GM18909 (cell line): ENCODE measurements at regions not wholly inside any gene's neighbourhood (a gene's known extent, or its start where the extent isn't known, plus 50 kb on each side); places are given as distances from the start of the nearest gene placed in this dataset.
"Not testable (repeated sequence)": the region's sequence is repeated elsewhere in the genome, so short reads cannot be mapped to it uniquely, and the experiment has no call there.

Experiments used
- ATAC-seq: cut with Tn5 transposase; IDR thresholded peaks from one replicate; pipeline ENCODE4 v1.9.1; 2021; ENCODE audit warnings: mild to moderate bottlenecking; ENCODE audit not compliant: unreplicated experiment, poor library complexity

DNA sequence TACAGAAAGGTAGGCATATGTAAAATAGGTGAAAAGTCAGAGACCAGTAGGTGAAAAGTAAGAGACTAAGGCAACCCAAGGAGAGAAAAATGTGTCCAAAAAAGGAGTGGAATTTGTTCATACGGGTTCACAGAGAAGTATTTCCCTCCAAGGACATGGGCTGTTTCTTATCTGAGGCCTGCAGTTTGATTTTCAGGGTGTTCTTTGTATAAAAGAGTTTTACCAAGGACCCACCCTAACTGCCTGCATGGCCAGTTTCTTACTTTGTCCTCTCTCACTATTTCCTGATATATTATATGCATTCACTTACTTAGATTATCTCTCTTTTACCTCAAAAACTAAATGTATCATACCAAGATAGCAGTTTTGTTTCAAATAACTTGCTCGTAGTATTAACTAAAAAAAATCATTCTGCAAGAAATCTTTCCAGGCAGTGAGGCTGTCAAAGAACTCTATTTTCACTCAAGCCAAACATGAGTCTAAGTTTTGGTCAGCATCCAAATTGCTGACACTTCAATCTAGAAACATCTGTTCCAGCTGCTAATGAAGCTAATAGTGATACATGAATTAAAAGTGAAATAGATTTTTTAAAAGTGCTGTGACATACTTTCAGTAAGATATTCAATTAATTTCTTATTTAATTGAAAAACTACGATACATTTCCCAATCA is 141.4 kb upstream of the SGCG start:
- ATAC-seq: no peak

DNA sequence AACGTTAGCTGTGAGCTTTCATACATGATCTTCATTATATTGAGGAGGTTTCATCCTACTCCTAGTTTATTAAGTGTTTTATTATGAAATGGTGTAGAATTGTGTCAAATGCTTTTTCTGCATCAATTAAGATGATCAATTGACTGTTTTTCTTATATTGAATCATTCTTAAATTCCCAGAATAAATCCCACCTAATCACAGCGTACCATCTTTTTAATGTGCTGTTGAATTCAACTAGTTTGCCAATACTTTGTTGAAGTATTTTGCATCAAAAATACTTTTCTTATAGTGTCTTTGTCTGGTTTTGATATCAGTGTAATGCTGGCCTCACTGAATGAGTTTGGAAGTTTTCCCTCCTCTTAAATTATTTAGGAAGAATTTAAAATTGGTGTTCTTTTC is 138.6 kb upstream of the SGCG start:
- no peak for ATAC-seq

DNA sequence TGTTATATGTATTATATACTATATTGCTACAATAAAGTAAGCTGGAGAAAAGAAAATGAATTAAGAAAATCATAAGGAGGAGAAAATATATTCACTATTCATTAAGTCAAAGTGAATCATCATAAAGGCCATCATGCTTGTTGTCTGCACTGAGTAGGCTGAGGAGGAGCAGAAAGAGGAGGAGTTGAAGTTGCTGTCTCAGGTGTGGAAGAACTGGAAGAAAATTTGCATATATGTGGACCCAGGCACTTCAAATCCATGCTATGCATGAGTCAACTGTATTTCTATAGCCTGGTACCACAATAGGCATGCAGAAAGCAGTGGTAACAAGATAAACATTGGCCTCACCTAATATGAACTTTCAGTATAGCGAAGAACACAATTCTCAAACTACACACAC is 135.9 kb upstream of the SGCG start:
- ATAC-seq: no peak

DNA sequence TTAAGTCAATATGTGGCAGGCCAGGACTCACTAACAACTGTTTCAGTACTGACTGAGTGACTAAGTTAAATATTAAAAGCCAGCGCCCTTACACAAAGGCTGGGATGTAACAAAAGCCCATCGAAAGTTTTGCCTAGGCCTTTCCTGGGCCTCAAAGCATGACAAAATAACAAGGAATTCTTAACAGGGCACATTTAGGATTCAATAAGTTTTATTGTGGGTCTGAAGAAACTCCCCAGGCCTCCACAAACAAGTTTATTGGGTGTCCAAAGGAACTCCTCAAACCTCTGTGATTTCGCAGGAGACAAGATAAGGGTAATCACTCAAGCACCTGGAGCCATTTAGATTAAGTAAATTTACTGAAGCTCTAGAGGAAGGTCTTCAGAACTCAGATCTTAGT is 130.7 kb upstream of the SGCG start:
- ATAC-seq: no peak

DNA sequence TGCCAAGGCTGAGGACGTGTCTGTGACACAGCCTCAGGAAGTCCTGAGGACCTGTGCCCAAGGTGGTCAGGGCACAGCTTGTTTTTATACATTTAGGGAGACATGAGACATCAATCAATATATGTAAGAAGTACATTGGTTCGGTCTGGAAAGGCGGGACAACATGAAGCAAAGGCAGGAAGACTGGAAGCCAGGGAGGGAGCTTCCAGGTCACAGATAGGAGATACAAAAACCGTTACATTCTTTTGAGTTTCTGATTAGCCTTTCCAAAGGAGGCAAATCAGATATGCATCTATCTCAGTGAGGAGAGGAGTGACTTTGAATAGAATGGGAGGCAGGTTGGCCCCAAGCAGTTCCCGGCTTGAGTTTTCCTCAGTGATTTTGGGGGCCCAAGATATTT is 127.1 kb upstream of the SGCG start:
- ATAC-seq: not testable (repeated sequence)

DNA sequence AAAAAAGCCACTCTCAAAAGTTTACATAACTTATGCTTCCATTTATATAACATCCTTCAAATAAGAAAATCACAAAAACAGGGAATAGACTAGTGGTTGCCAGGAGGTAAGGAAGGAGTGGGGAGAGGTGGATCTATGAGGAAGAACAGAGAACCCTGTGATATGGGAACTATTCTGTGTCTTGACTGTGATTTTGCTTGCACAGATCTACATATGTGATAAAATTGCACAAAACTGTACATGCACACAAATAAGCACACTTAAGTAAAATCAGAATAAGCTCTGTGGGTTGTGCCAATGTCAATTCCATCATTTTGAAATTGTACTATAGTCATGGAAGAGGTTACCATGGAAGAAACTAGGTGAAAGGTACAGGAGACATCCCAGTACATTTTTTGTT is 121.6 kb upstream of the SGCG start:
- ATAC-seq: no peak

DNA sequence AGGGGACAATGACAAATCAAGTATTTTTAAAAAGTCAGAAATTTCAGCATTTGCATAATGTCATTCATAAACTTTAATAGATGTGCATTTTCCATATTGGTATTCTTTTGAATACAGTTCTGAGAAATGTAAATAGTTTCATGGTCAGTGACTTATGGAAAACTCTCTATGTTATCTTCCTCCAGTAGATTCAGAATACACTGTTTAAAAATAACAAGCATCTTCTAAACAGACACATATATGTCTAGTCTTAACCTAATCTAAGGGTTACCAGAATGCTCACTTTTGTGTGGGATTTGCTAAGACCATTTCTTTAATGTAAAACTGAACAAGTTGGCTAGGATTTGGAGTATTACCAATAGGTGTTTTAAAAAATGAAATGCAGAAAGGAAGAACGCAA is 119.8 kb upstream of the SGCG start:
- no peak for ATAC-seq

DNA sequence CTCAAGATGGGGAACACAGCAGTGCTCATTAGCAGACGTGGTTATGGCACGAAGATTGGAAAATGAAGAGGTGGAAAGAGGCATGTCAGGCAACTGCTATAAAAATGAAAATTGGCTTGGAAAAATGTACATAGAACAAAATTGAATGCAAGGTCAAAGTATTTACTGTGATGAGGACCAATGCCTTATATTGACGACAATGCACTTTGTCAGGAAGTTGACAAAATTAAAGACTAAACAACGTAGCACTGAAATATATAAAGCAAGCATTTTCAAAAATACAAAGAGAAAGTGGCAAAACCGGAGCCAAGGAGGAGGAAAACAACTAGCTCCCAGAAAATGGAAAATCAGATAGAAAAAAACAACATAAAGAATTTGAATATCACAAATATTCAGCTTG is 113.7 kb upstream of the SGCG start:
- ATAC-seq: no peak

DNA sequence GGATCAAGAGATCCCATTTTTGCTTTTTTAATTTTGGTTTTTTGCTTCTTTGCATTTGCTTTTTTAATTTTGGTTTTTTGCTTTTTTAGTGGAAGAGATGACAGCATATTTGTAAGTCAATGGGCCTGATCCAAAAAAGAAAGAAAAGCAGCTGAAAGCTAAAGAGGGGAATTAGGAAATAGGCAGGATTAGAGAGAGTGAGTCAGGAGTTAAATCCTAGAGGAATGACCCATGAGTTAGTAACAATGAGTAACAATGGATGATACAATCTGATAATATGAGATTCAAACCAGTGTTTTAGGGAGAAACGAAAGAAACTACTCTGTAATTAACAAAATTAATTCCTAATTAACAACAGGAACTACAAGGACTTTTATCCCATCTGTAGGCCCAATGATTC is 111.2 kb upstream of the SGCG start:
- ATAC-seq: no peak

DNA sequence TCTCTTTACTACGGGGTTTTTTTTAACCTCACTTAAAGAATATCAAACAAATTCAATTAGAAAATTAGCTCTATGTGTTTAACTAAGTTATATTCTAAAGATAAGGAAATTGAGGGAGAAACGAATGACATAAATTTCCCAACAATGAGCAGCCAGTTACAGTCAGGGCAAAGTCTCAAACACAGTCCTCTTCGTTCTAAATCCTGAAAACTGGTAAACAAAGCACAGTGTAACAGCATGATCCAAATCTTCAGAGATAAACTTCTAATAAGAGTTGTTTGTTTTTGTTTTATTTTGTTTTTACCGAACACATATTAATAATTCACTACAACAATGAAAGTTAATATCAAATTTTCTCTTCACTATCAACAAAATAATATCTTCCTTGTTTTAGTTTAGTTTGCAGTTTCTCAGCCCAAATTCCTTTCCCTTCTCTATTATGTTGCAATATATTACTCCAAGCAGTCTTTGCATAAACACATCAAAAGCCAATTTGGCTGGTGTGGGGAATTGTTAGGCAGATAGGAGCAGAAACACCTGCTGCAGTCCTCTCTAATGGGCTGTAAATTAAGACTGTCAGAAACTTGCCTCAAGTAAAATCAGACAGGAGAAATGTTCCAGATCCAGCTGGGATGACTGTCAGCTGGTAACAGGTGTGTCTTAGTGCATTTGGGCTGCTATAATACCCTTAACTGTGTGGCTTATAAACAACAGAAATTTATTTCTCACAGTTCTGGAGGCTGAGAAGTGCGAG is 106.5 kb upstream of the SGCG start:
- ATAC-seq: no peak

DNA sequence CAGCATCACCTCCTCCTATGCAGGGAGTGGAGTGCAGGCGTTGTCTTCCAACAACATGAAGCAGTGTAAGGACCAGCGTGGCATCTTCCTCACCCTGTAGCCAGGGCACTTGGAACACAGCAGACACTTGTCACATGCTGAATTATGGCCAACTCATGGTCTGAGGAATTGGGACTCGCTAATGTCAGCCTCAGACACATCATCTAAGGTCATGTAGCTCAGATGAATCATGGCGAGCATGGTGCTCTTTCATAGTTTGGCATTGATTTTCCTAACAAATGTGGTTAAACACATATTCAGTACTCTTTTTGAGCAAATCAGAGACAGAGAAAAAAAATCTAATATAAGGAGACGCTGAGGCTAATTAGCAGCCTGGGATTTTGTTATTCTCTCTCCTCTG is 99.6 kb upstream of the SGCG start:
- no peak for ATAC-seq

DNA sequence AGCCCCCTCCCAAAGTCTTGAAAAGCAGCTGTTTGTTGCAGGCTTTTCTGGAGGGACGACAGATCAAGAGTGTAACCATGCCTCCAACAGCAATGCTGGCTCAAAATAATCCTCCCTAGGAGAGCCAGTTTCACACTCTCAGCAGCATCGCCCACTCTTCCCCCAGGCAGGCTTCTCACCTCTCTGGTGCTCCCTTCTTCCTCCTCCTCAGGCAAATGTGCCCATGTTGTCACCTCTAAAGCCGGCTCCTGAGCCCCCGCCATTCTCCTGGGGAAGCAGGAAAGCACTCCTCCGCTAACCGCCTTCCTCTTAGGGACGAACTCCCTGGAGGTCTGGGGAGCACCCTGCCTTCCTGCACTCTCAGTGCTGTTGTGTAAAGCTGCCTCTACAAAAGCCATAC is 98.9 kb upstream of the SGCG start:
- no peak for ATAC-seq

DNA sequence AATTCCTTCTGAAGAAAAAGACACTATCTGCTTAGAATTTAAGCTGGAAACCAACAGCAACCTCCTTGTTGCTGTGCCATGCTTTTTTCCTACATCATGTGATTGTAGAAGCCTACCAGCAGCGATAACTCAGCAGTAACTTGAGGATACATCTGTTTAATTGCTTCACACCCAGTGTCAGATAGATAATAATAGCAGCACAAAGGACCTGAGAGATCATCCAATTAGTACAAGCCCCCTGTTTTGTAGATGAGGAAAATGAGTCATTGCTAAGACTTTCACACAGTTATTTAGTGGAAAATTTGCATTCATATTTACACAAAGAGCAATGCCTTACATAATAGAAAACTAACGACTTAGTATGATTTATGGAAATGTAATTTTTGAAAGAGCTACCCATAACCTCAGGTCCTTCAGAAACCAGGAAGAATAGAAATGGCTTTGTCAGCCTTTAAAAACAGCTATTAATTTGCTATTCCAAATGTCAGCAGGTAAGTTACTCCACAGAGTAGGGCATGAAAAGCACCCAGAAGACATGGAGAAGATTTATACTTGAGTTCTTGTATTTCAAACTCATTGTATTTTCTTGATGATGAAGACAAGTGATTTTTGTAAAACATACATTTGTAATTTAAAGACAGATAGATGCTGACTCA is 93.7 kb upstream of the SGCG start:
- ATAC-seq: no peak

DNA sequence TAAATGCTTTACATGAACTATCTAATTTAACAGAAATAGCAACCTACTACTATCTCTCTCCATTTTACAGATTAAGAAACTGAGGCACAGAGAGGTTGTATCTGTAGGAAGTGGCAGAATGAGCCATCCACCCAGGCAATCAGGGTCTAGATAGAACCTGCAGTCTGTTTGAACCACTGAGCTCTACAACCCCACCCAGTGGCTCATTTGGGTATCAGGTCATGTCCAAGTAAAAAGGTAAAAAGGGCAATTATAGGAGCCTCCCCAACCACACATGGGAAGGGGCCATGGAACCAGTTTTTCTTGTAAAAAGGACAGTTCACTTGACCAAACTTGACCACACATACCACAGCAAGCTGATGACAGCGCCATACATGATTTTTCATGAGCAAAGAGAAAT is 92.9 kb upstream of the SGCG start:
- ATAC-seq: peak; percentile 54

DNA sequence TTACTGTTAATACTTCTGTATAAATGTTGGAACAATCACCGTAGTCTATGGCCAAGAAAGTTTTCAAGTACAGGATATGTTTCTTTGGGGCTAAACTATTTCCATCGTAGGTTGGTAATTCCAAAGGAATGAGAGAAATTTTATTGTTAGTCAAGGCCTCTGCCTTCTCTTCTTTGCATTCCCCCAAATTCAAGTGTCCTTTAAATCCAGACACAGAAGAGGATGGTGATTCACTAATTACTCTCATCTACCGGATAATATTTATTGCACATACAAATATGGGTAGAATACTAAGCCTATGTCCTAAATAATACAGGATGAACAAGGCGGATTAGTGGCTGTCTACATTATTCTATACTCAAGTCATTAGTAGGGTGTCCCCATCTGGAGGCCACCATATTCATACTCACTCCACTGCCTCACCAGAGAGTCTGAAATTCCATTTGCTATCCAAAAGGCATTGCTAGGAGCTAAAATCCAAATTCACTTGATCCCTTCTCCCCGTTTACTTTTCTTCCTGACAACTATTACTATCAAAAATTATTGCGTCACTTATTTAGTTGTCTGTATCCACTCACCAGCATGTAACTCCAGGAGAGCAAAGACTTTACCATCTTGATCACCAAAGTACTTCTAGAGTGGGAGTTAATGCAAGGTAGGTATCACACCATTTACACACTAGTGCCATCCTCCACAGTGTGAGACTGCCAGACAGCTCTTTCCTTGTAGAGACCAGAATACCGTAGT is 82.4 kb upstream of the SGCG start:
- ATAC-seq: no peak

DNA sequence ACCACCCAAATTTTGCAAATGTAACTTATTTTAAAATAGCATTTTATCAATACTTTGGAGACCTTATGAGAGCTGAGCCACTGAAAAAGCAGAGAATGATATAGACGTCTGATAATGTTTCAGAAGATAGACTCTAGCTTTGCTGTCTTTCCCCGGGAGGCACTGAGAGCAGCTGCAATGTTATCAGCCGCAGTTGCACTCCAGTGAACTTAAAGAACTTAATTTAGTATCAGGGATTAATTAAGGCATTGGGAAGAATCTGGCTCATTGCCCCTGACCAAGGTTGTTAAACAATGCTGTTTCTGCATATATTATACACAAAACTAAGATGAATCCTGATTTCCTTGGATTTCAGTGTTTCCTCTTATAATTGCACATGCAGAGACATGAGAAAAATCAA is 75.7 kb upstream of the SGCG start:
- no peak for ATAC-seq

DNA sequence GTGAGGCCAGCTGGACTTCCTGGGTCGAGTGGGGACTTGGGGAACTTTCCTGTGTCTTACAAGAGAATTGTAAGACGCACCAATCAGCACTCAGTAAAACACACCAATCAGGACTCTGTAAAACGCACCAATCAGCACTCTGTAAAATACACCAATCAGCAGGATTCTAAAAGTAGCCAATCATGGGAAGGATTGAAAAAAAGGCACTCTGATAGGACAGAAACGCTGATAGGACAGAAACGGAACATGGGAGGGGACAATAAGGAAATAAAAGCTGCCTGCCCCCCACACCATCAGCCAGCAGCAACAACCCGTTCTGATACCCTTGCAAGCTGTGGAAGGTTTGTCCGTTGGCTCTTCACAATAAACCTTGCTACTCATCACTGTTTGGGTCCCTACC is 73.1 kb upstream of the SGCG start:
- no peak for ATAC-seq

DNA sequence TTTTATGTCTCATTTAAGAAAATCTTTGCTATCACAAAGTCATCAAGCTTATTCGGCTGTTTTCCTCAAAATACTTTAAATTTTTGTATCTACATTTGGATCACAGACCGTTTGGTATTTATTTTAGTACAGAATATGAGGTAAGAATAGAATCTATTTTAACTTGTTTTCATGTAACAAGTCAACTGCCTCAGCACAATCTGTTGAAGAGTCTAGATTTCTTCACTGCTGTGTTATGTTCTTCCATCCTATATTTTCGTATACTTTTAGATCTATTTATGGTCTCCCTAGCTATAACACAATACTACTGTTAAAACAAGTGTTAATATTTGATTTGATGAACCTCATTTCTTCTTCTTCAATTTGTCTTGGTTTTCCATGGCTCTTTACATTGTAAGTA is 61.6 kb upstream of the SGCG start:
- no peak for ATAC-seq

DNA sequence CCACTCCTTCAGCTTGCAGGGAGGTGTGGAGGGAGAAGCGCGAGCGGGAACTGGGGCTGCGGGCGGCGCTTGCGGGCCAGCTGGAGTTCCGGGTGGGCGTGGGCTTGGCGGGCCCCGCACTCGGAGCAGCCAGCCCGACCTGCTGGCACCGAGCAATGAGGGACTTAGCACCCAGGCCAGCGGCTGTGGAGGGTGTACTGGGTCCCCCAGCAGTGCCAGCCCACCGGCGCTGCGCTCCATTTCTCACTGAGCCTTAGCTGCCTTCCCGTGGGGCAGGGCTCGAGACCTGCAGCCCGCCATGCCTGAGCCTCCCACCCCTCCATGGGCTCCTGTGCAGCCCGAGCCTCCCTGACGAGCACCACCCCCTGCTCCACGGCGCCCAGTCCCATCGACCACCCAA is 53.2 kb upstream of the SGCG start:
- ATAC-seq: not testable (repeated sequence)

DNA sequence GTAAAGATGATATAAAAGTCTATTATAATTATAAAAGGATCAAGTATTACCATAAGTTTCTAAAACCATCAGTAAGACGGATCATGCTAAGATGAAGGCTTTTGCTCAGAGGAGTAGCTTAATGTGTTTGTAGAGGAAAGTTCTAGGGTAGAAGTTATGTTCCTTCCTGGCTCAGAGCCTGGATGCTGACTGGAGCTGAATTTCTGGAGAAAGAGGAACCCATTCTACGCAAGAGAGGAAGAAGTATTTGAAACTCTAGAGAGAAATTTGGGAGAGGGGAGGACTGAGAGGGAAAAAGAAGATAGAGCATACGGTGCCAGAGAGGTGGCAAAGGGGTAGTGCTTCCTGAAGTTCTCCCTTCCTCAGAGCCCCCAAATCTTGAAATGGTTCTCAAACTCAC is 51.4 kb upstream of the SGCG start:
- ATAC-seq: no peak
